ENCODE measurements at regions not wholly inside any gene's neighbourhood (a gene's known extent, or its start where the extent isn't known, plus 50 kb on each side); places are given as distances from the start of the nearest gene placed in this dataset.

DNA sequence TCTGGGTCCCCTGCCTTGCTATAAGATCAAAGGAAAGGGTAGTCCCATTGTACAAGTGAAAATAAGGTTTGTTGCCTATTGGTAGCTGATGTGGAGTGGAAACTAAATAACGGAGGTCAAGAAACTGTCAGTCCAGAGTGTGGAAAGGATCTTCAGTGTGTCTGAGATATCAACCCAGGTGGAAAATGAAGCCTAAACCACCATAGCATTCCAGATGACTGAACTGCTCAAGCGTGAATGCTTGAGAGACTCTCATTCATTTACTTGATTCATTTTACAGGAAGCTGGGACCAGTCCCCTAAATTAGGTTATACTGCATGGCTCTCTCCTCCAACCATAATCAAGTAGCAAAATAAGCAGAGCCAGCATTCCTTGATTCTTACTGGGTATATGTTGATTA, 116.0 kb upstream of the SLC28A3 start:
- TF ChIP-seq, protein P1, sequence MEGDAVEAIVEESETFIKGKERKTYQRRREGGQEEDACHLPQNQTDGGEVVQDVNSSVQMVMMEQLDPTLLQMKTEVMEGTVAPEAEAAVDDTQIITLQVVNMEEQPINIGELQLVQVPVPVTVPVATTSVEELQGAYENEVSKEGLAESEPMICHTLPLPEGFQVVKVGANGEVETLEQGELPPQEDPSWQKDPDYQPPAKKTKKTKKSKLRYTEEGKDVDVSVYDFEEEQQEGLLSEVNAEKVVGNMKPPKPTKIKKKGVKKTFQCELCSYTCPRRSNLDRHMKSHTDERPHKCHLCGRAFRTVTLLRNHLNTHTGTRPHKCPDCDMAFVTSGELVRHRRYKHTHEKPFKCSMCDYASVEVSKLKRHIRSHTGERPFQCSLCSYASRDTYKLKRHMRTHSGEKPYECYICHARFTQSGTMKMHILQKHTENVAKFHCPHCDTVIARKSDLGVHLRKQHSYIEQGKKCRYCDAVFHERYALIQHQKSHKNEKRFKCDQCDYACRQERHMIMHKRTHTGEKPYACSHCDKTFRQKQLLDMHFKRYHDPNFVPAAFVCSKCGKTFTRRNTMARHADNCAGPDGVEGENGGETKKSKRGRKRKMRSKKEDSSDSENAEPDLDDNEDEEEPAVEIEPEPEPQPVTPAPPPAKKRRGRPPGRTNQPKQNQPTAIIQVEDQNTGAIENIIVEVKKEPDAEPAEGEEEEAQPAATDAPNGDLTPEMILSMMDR (IDR thresholded peaks at IDR 0.05): no peak
- no peak for TF ChIP-seq POLR2A (IDR thresholded peaks at IDR 0.05)

All from esophagus squamous epithelium (tissue), 4 donors.